Endothelial cell of umbilical vein (primary cell): ENCODE measurements at regions not wholly inside any gene's neighbourhood (a gene's known extent, or its start where the extent isn't known, plus 50 kb on each side); places are given as distances from the start of the nearest gene placed in this dataset.

Source experiments
- EZH2 ChIP-seq: IDR thresholded peaks from 2 replicates; pipeline ENCODE4 v1.6.1; 2012; ENCODE audit warnings: borderline replicate concordance, low read depth, mild to moderate bottlenecking, moderate library complexity, low read length, inconsistent platforms; ENCODE audit not compliant: severe bottlenecking
- POLR2A ChIP-seq: IDR thresholded peaks from 2 replicates; pipeline ENCODE4 v1.6.1; 2012; ENCODE audit warnings: low read depth, mild to moderate bottlenecking, control low read depth, low read length
- POLR2AphosphoS5 ChIP-seq: IDR thresholded peaks from 2 replicates; pipeline ENCODE4 v1.6.1; 2012; ENCODE audit warnings: low read depth, mild to moderate bottlenecking, control low read depth, low read length, moderate library complexity; ENCODE audit not compliant: insufficient read depth
- TF ChIP-seq, protein P1 (sequence below), 2 donors: IDR thresholded peaks; 1 replicate in 1 of 2; 2 replicates in 1 of 2; pipeline ENCODE4 v1.5.1; 2011; ENCODE audit warnings: low read length in 2 of 2, mild to moderate bottlenecking in 2 of 2, moderate library complexity in 2 of 2, control low read depth in 1 of 2, inconsistent platforms in 1 of 2, low read depth in 1 of 2; ENCODE audit not compliant: insufficient read depth in 1 of 2; ENCODE audit errors: extremely low read depth in 1 of 2

GRCh38 chr2:41727152-41727551 is 320.7 kb upstream of the PKDCC start:
- TF ChIP-seq, protein P1, sequence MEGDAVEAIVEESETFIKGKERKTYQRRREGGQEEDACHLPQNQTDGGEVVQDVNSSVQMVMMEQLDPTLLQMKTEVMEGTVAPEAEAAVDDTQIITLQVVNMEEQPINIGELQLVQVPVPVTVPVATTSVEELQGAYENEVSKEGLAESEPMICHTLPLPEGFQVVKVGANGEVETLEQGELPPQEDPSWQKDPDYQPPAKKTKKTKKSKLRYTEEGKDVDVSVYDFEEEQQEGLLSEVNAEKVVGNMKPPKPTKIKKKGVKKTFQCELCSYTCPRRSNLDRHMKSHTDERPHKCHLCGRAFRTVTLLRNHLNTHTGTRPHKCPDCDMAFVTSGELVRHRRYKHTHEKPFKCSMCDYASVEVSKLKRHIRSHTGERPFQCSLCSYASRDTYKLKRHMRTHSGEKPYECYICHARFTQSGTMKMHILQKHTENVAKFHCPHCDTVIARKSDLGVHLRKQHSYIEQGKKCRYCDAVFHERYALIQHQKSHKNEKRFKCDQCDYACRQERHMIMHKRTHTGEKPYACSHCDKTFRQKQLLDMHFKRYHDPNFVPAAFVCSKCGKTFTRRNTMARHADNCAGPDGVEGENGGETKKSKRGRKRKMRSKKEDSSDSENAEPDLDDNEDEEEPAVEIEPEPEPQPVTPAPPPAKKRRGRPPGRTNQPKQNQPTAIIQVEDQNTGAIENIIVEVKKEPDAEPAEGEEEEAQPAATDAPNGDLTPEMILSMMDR (IDR thresholded peaks at IDR 0.05; ENCODE audit: extremely low read depth in 1 of 2, insufficient read depth in 1 of 2, low read depth in 1 of 2, low read length in 2 of 2), result no peak
- TF ChIP-seq POLR2A, result no peak
- TF ChIP-seq EZH2, result no peak
- no peak for TF ChIP-seq POLR2AphosphoS5
